IMR-90 (cell line): ENCODE measurements at regions not wholly inside any gene's neighbourhood (a gene's known extent, or its start where the extent isn't known, plus 50 kb on each side); places are given as distances from the start of the nearest gene placed in this dataset.
A peak's percentile ranks its signal among the peaks of the same experiment; 100 is the strongest.

Source experiments
- ATAC-seq: fragments of 200-7000 bp; cut with Tn5 transposase; 2 replicates; pipeline ENCODE4 v1.9.1; 2020; ENCODE audit warnings: low read depth, mild to moderate bottlenecking, moderate library complexity
- BruUV-seq: library from RNA; stranded (reverse); fragments of 400-500 nt; replicated peaks from 2 replicates; lab custom pipeline; 2021; lab: Mats Ljungman, UMichigan
- CTCF ChIA-PET: fragments of 300-600 bp; formaldehyde crosslinking; extraction: SDS; loops from one replicate; lab custom pipeline; 2021; ENCODE audit warnings: antibody characterized with exemption; lab: Yijun Ruan, JAX
- POLR2A ChIA-PET: fragments of 300-600 bp; sonication (Branson Sonifier 250); formaldehyde crosslinking; loops from one replicate; lab custom pipeline; 2022; ENCODE audit warnings: antibody characterized with exemption; ENCODE audit not compliant: unreplicated experiment; lab: Charles Lee
- DNase-seq: peaks from one replicate; pipeline ENCODE4 v3.0.0; 2013
- H2AFZ ChIP-seq: replicated peaks from 2 replicates; pipeline ENCODE3; 2013; ENCODE audit warnings: low read length, mild to moderate bottlenecking; ENCODE audit not compliant: poor library complexity
- H2AK5ac ChIP-seq: 2 replicates; pipeline ENCODE4 v1.6.1; 2013; ENCODE audit warnings: low read depth, low read length, inconsistent platforms
- H2AK9ac ChIP-seq: replicated peaks from 2 replicates; pipeline ENCODE3; 2013; ENCODE audit warnings: mild to moderate bottlenecking, low read depth, low read length, moderate library complexity; ENCODE audit not compliant: poor library complexity
- H2BK120ac ChIP-seq: 2 replicates; pipeline ENCODE4 v1.6.1; 2013; ENCODE audit warnings: low read depth, low read length, inconsistent platforms
- H2BK15ac ChIP-seq: 3 replicates; pipeline ENCODE4 v1.6.1; 2013; ENCODE audit warnings: low read depth, low read length, inconsistent platforms
- H2BK20ac ChIP-seq: 2 replicates; pipeline ENCODE4 v1.6.1; 2013; ENCODE audit warnings: low read depth, mild to moderate bottlenecking, inconsistent platforms, low read length, moderate library complexity
- H2BK5ac ChIP-seq: 2 replicates; pipeline ENCODE4 v1.6.1; 2013; ENCODE audit warnings: mild to moderate bottlenecking, low read depth, low read length, inconsistent platforms; ENCODE audit not compliant: poor library complexity, severe bottlenecking
- H3K14ac ChIP-seq: replicated peaks from 2 replicates; pipeline ENCODE4 v1.6.1; 2013; ENCODE audit warnings: low read depth, low read length, inconsistent platforms
- H3K18ac ChIP-seq: 2 replicates; pipeline ENCODE4 v1.6.1; 2013; ENCODE audit warnings: low read depth, low read length, control low read depth
- H3K23ac ChIP-seq: 2 replicates; pipeline ENCODE4 v1.6.1; 2013; ENCODE audit warnings: low read depth, low read length, inconsistent platforms
- H3K27ac ChIP-seq: 2 replicates; pipeline ENCODE4 v1.5.1; 2013; ENCODE audit warnings: mild to moderate bottlenecking, control low read depth, low read length; ENCODE audit not compliant: insufficient read depth
- H3K27me3 ChIP-seq: 2 replicates; pipeline ENCODE4 v1.6.1; 2013; ENCODE audit warnings: low read length; ENCODE audit not compliant: control insufficient read depth, insufficient read depth
- H3K36me3 ChIP-seq: 2 replicates; pipeline ENCODE4 v1.6.1; 2013; ENCODE audit warnings: low read length, mixed read lengths; ENCODE audit not compliant: control insufficient read depth, insufficient read depth
- H3K4ac ChIP-seq: 2 replicates; pipeline ENCODE4 v1.6.1; 2013; ENCODE audit warnings: low read depth, low read length, inconsistent platforms
- H3K4me1 ChIP-seq: 2 replicates; pipeline ENCODE4 v1.6.1; 2013; ENCODE audit warnings: low read length, mixed read lengths; ENCODE audit not compliant: control insufficient read depth, insufficient read depth
- H3K4me2 ChIP-seq: 2 replicates; pipeline ENCODE4 v1.6.1; 2013; ENCODE audit warnings: low read depth, mild to moderate bottlenecking, control low read depth, low read length, moderate library complexity
- H3K4me3 ChIP-seq: 2 replicates; pipeline ENCODE4 v1.5.1; 2013; ENCODE audit warnings: low read depth, mild to moderate bottlenecking, control low read depth, low read length, moderate library complexity; ENCODE audit not compliant: insufficient read depth
- H3K56ac ChIP-seq: 2 replicates; pipeline ENCODE4 v1.6.1; 2013; ENCODE audit warnings: low read length, inconsistent platforms; ENCODE audit not compliant: insufficient read depth; ENCODE audit errors: extremely low read depth
- H3K79me1 ChIP-seq, 2 experiments: 2 replicates each; pipeline ENCODE4 v1.6.1; 2013; ENCODE audit warnings: low read length in 2 of 2, inconsistent platforms in 1 of 2, low read depth in 1 of 2
- H3K9ac ChIP-seq: 2 replicates; pipeline ENCODE4 v1.6.1; 2013; ENCODE audit warnings: low read depth, low read length, control low read depth
- H3K9me1 ChIP-seq: 2 replicates; pipeline ENCODE4 v1.6.1; 2013; ENCODE audit warnings: low read length, inconsistent platforms; ENCODE audit not compliant: insufficient read depth
- H3K9me3 ChIP-seq: 2 replicates; pipeline ENCODE4 v1.6.1; 2013; ENCODE audit warnings: low read length; ENCODE audit not compliant: control insufficient read depth, insufficient read depth
- H4K20me1 ChIP-seq: 2 replicates; pipeline ENCODE4 v1.6.1; 2013; ENCODE audit warnings: low read length, inconsistent platforms; ENCODE audit not compliant: insufficient read depth
- H4K5ac ChIP-seq: 2 replicates; pipeline ENCODE4 v1.6.1; 2013; ENCODE audit warnings: mild to moderate bottlenecking, low read depth, low read length, control low read depth
- H4K8ac ChIP-seq, 2 experiments: 2 replicates each; pipeline ENCODE4 v1.6.1; 2013; ENCODE audit warnings: low read depth in 2 of 2, low read length in 2 of 2, control low read depth in 1 of 2, inconsistent platforms in 1 of 2
- H4K91ac ChIP-seq: 2 replicates; pipeline ENCODE4 v1.6.1; 2013; ENCODE audit warnings: low read depth, low read length, inconsistent platforms; ENCODE audit not compliant: insufficient read depth
- FOS ChIP-seq: fragments of 150-350 bp; IDR thresholded peaks from 2 replicates; pipeline ENCODE4 v1.6.1; 2016; ENCODE audit warnings: low read depth, low read length
- WGBS, 2 experiments: methylation state at CpG; one replicate each; pipeline versions ENCODE4 v1.1.5 to v1.1.7; 2013; ENCODE audit warnings: missing lambda C conversion rate in 2 of 2; ENCODE audit not compliant: insufficient read length in 1 of 2; ENCODE audit errors: extremely low coverage in 2 of 2; 5-methylcytosine and 5-hydroxymethylcytosine counted together
- dilution Hi-C: fragments of 300-500 bp; cut with HindIII; formaldehyde crosslinking; loops from one replicate; pipeline ENCODE4 v1.14.3; 2018; ENCODE audit warnings: low sequenced_read_pairs; ENCODE audit not compliant: unreplicated experiment
- in situ Hi-C: fragments of 300-500 bp; cut with MboI; formaldehyde crosslinking; loops from 3 replicates; pipeline ENCODE4 v1.14.3; 2019; ENCODE audit warnings: low sequenced_read_pairs, inconsistent platforms, mixed read lengths
- intact Hi-C: fragments of 100-400 bp; cut with micrococcal nuclease; formaldehyde crosslinking; loops from 2 replicates; pipeline ENCODE4 v1.10.0; 2022
- TF ChIP-seq, protein P1 (sequence below): conservative IDR thresholded peaks from 2 replicates; pipeline ENCODE4 v1.5.1; 2012; ENCODE audit warnings: mild to moderate bottlenecking, low read depth, low read length, improper control_type of control experiment

DNA sequence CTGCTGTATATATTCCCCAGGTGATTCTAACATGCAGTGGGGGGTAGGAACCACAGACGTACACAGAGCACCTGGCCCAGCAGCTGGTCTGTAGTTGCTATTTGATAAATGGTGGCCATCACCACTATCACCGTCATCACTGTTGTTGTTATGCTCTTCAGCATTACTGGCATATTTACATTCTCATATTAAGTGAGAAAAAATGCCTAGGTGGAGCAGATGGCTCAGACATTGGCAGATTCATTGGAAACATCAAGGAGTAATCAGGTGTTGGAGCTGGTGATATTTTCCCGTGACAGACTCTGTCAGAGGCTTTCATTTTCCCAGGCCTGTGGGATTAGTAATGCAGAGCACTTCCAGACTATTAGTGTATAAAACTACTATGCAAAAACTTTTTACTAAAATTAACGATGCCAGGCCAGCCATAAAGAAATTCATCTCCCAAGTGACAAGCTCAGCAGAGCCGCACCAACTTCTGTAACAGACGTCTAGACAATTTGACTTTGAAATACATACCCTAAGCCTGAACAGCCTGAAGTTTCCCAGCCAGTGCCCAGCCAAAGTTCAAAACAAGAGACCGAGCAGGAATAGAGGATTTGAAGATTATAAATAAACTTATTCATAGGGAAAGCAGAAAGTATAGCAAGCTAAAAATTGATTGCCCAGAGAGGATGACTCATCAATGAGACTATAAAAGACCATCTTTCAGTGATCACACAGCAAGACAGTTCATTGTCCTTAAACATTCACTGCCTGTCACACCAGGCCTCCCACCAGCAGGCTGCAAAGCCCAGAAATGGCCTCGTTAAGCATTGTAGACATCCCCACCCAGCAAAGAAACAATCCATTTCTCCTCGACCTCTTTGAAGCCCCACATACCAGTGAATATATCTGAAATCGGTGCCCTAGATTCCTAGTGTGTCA, 247.4 kb upstream of the CHAC2 start:
- Histone ChIP-seq H3K4ac (no peak overlapping the region), H3K36me3 (no peaks in the 10 kb centered on the region), H2BK120ac (no peak overlapping the region), H3K14ac (no peak overlapping the region), H3K56ac (no peak overlapping the region), H3K9ac (no peak overlapping the region), H3K18ac (no peak overlapping the region), H3K27ac (no peak overlapping the region), H2BK15ac (no peak overlapping the region), H3K4me3 (no peak overlapping the region), H3K9me3 (no peaks in the 10 kb centered on the region), H2BK20ac (no peak overlapping the region), H3K9me1 (no peaks in the 10 kb centered on the region), H3K4me1 (no peaks in the 10 kb centered on the region), H3K4me2 (no peak overlapping the region), H2AK5ac (no peak overlapping the region), H2AK9ac (no peak overlapping the region), H2BK5ac (no peak overlapping the region), H3K79me1 (no peaks in the 10 kb centered on the region), H4K8ac (no peak overlapping the region), H3K27me3 (no peaks in the 10 kb centered on the region; the same call in 1 of the 2 replicates), H4K91ac (no peak overlapping the region), H4K5ac (no peak overlapping the region), H3K23ac (no peak overlapping the region), H2AFZ (peak overlapping the region; percentile 59), H4K20me1 (no peaks in the 10 kb centered on the region)
- ATAC-seq: peak; percentile 57
- in situ Hi-C loops: no loop called here
- POLR2A ChIA-PET: no interaction called here
- CTCF ChIA-PET: interaction anchor here (1.1 kb wide), 1 partner anchor 9 kb away, joined by 3 read pairs; no protein-coding TSS in a partner anchor
- dilution Hi-C loops: no loop called here
- TF ChIP-seq FOS: peak; percentile 53
- TF ChIP-seq, protein P1, sequence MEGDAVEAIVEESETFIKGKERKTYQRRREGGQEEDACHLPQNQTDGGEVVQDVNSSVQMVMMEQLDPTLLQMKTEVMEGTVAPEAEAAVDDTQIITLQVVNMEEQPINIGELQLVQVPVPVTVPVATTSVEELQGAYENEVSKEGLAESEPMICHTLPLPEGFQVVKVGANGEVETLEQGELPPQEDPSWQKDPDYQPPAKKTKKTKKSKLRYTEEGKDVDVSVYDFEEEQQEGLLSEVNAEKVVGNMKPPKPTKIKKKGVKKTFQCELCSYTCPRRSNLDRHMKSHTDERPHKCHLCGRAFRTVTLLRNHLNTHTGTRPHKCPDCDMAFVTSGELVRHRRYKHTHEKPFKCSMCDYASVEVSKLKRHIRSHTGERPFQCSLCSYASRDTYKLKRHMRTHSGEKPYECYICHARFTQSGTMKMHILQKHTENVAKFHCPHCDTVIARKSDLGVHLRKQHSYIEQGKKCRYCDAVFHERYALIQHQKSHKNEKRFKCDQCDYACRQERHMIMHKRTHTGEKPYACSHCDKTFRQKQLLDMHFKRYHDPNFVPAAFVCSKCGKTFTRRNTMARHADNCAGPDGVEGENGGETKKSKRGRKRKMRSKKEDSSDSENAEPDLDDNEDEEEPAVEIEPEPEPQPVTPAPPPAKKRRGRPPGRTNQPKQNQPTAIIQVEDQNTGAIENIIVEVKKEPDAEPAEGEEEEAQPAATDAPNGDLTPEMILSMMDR: no peak
- intact Hi-C loops: no loop called here
- 0% methylated on average over 1 of the region's 10 CpGs; no CpG with 5 or more reads in 1 of the 2 experiments for whole genome bisulfite sequencing, 2 experiments
- DNase-seq: peak; percentile 21
- BruUV-seq: no TSS peak
